HCEC 1CT (cell line): ENCODE measurements at regions not wholly inside any gene's neighbourhood (a gene's known extent, or its start where the extent isn't known, plus 50 kb on each side); places are given as distances from the start of the nearest gene placed in this dataset.

ENCODE experiments used
- DNase-seq: peaks from one replicate; pipeline ENCODE4 v3.0.0-alpha.2; 2017

- no peak for DNase-seq
These were observed 198.4 kb upstream of the LPP start for GRCh38 chr3:187955587-187955952.

GRCh38 chr3:187957165-187957581 lies 196.8 kb upstream of the LPP start:
- no peak for DNase-seq

- no peak for DNase-seq
These were observed 196.4 kb upstream of the LPP start for GRCh38 chr3:187957582-187957981.

GRCh38 chr3:187958432-187959003 lies 195.4 kb upstream of the LPP start:
- DNase-seq, result no peak

- no peak for DNase-seq
These were observed 193.1 kb upstream of the LPP start for GRCh38 chr3:187960820-187961219.

- no peak for DNase-seq
These were observed 192.6 kb upstream of the LPP start for GRCh38 chr3:187961366-187961765.

- no peak for DNase-seq
These were observed 190.8 kb upstream of the LPP start for GRCh38 chr3:187963003-187963676.

- no peak for DNase-seq
These were observed 190.1 kb upstream of the LPP start for GRCh38 chr3:187963677-187964385.

- DNase-seq, result no peak
These were observed 189.2 kb upstream of the LPP start for GRCh38 chr3:187964760-187965159.

GRCh38 chr3:187966096-187966495 lies 187.9 kb upstream of the LPP start:
- no peak for DNase-seq

- no peak for DNase-seq
These were observed 187.1 kb upstream of the LPP start for GRCh38 chr3:187966636-187967406.

- DNase-seq, result peak; percentile 59
These were observed 186.0 kb upstream of the LPP start for GRCh38 chr3:187967993-187968392.

- peak; percentile 89 for DNase-seq
These were observed 184.9 kb upstream of the LPP start for GRCh38 chr3:187968883-187969580.

- no peak for DNase-seq
These were observed 184.4 kb upstream of the LPP start for GRCh38 chr3:187969581-187969950.

GRCh38 chr3:187970106-187970505 lies 183.9 kb upstream of the LPP start:
- DNase-seq, result no peak

- no peak for DNase-seq
These were observed 182.3 kb upstream of the LPP start for GRCh38 chr3:187971629-187972028.

- DNase-seq, result no peak
These were observed 181.5 kb upstream of the LPP start for GRCh38 chr3:187972454-187972853.

GRCh38 chr3:187973977-187974870 lies 179.7 kb upstream of the LPP start:
- no peak for DNase-seq

- no peak for DNase-seq
These were observed 179.1 kb upstream of the LPP start for GRCh38 chr3:187974871-187975271.

GRCh38 chr3:187975561-187976364 lies 178.2 kb upstream of the LPP start:
- no peak for DNase-seq

GRCh38 chr3:187976365-187976900 lies 177.5 kb upstream of the LPP start:
- no peak for DNase-seq
